OCI-LY7 (cell line): ENCODE measurements at regions not wholly inside any gene's neighbourhood (a gene's known extent, or its start where the extent isn't known, plus 50 kb on each side); places are given as distances from the start of the nearest gene placed in this dataset.

Experiments
- BruUV-seq: library from RNA; stranded (reverse); fragments of 400-500 nt; replicated peaks from 2 replicates; lab custom pipeline; 2021; lab: Mats Ljungman, UMichigan
- CTCF ChIA-PET: fragments of 300-600 bp; sonication (Branson Sonifier 250); formaldehyde crosslinking; loops from one replicate; lab custom pipeline; 2022; ENCODE audit warnings: antibody characterized with exemption; ENCODE audit not compliant: unreplicated experiment; lab: Charles Lee
- POLR2A ChIA-PET: fragments of 300-600 bp; sonication (Branson Sonifier 250); formaldehyde crosslinking; loops from one replicate; lab custom pipeline; 2022; ENCODE audit warnings: antibody characterized with exemption; lab: Charles Lee
- DNase-seq: peaks from one replicate; pipeline ENCODE4 v3.0.0-alpha.2; 2015; ENCODE audit warnings: low spot score
- H2AFZ ChIP-seq: fragments of 200-600 bp; sonication (generic), shearing (Covaris generic); 2 replicates; pipeline ENCODE4 v1.6.1; 2014; ENCODE audit warnings: mild to moderate bottlenecking, antibody characterized with exemption, low read length, moderate library complexity
- H3K27ac ChIP-seq: fragments of 200-600 bp; sonication (generic); 2 replicates; pipeline ENCODE4 v1.5.1; 2014; ENCODE audit warnings: mixed run types, low read depth, mild to moderate bottlenecking, moderate library complexity, low read length, inconsistent platforms; ENCODE audit not compliant: poor library complexity, severe bottlenecking
- H3K36me3 ChIP-seq: fragments of 200-600 bp; sonication (generic); 2 replicates; pipeline ENCODE4 v1.6.1; 2014; ENCODE audit warnings: mild to moderate bottlenecking, antibody characterized with exemption, low read length, moderate library complexity, mixed read lengths; ENCODE audit not compliant: insufficient read depth
- H3K4me1 ChIP-seq: fragments of 200-600 bp; sonication (generic); 2 replicates; pipeline ENCODE4 v1.5.1; 2014; ENCODE audit warnings: mild to moderate bottlenecking, low read length; ENCODE audit not compliant: insufficient read depth, poor library complexity, severe bottlenecking
- H3K4me2 ChIP-seq: fragments of 200-600 bp; sonication (generic); 2 replicates; pipeline ENCODE4 v1.6.1; 2014; ENCODE audit warnings: mild to moderate bottlenecking, low read length
- H3K4me3 ChIP-seq: fragments of 200-600 bp; sonication (generic); 2 replicates; pipeline ENCODE4 v1.5.1; 2014; ENCODE audit warnings: mild to moderate bottlenecking, low read depth, low read length; ENCODE audit not compliant: poor library complexity, severe bottlenecking
- H3K79me2 ChIP-seq: fragments of 200-600 bp; sonication (generic); 2 replicates; pipeline ENCODE4 v1.6.1; 2016; ENCODE audit warnings: low read depth, mild to moderate bottlenecking, low read length, moderate library complexity, mixed read lengths; ENCODE audit not compliant: insufficient read depth
- H3K9me2 ChIP-seq: fragments of 200-600 bp; sonication (generic); 2 replicates; pipeline ENCODE4 v1.6.1; 2016; ENCODE audit warnings: mild to moderate bottlenecking, low read length, mixed read lengths; ENCODE audit not compliant: insufficient read depth
- H3K9me3 ChIP-seq: fragments of 200-600 bp; sonication (generic); 2 replicates; pipeline ENCODE4 v1.6.1; 2014; ENCODE audit warnings: mild to moderate bottlenecking, mixed run types, low read length, mixed read lengths
- H4K20me1 ChIP-seq: fragments of 200-600 bp; sonication (generic); 2 replicates; pipeline ENCODE4 v1.6.1; 2014; ENCODE audit warnings: mild to moderate bottlenecking, antibody characterized with exemption, low read length, moderate library complexity, mixed read lengths; ENCODE audit not compliant: insufficient read depth
- CTCF ChIP-seq: fragments of 200-600 bp; sonication (generic); conservative IDR thresholded peaks from 2 replicates; pipeline ENCODE4 v1.5.1; 2014; ENCODE audit warnings: mild to moderate bottlenecking, antibody characterized with exemption, low read length, moderate library complexity, mixed read lengths
- EZH2phosphoT487 ChIP-seq: fragments of 200-600 bp; sonication (generic); IDR thresholded peaks from 2 replicates; pipeline ENCODE4 v1.6.1; 2018; ENCODE audit warnings: low read depth, borderline replicate concordance, mild to moderate bottlenecking, mixed run types, antibody characterized with exemption, low read length, moderate library complexity, mixed read lengths
- intact Hi-C: fragments of 100-400 bp; cut with micrococcal nuclease; formaldehyde crosslinking; loops from one replicate; pipeline ENCODE4 v1.10.0; 2022; ENCODE audit not compliant: unreplicated experiment

GRCh38 chr2:147083664-147084063, 761.2 kb upstream of the ACVR2A start:
- no peaks in the 10 kb centered on the region for H4K20me1 ChIP-seq
- no peak overlapping the region for H2AFZ ChIP-seq
- no peaks in the 10 kb centered on the region for H3K79me2 ChIP-seq
- no peak for DNase-seq
- ChIA-PET POLR2A (no interaction called here), CTCF (no interaction called here)
- H3K9me3 ChIP-seq, result no peaks in the 10 kb centered on the region
- no peak overlapping the region for H3K27ac ChIP-seq
- H3K4me2 ChIP-seq, result no peak overlapping the region
- H3K9me2 ChIP-seq, result no peaks in the 10 kb centered on the region
- H3K4me3 ChIP-seq, result no peak overlapping the region
- intact Hi-C loops, result loop anchor here (2.0 to 10.0 kb wide), 2 partner anchors 251 to 827 kb away; no protein-coding TSS in a partner anchor
- H3K36me3 ChIP-seq, result no peaks in the 10 kb centered on the region
- no peaks in the 10 kb centered on the region for H3K4me1 ChIP-seq
- no TSS peak for BruUV-seq
- no peak for TF ChIP-seq CTCF
- no peak for TF ChIP-seq EZH2phosphoT487

GRCh38 chr2:147082850-147083522, 761.8 kb upstream of the ACVR2A start:
- Histone ChIP-seq H3K4me3 (no peak overlapping the region), H3K4me2 (no peak overlapping the region), H3K27ac (no peak overlapping the region), H2AFZ (no peak overlapping the region), H4K20me1 (no peaks in the 10 kb centered on the region), H3K36me3 (no peaks in the 10 kb centered on the region), H3K79me2 (no peaks in the 10 kb centered on the region), H3K9me2 (no peaks in the 10 kb centered on the region), H3K4me1 (no peaks in the 10 kb centered on the region), H3K9me3 (no peaks in the 10 kb centered on the region)
- peak; percentile 44 for DNase-seq
- ChIA-PET CTCF (no interaction called here), POLR2A (no interaction called here)
- intact Hi-C loops, result loop anchor here (2.0 to 10.0 kb wide), 2 partner anchors 252 to 828 kb away; no protein-coding TSS in a partner anchor
- no TSS peak for BruUV-seq
- TF ChIP-seq CTCF (peak; percentile 93), EZH2phosphoT487 (no peak)

- intact Hi-C loops, result loop anchor here (2.0 to 10.0 kb wide), 2 partner anchors 253 to 829 kb away; no protein-coding TSS in a partner anchor
- no peak for DNase-seq
- Histone ChIP-seq H3K27ac (no peak overlapping the region), H2AFZ (no peak overlapping the region), H3K4me2 (no peak overlapping the region), H3K9me3 (no peaks in the 10 kb centered on the region), H3K79me2 (no peaks in the 10 kb centered on the region), H4K20me1 (no peaks in the 10 kb centered on the region), H3K4me1 (no peaks in the 10 kb centered on the region), H3K9me2 (no peaks in the 10 kb centered on the region), H3K36me3 (no peaks in the 10 kb centered on the region), H3K4me3 (no peak overlapping the region)
- CTCF ChIA-PET, result no interaction called here
- no peak for TF ChIP-seq CTCF
- no peak for TF ChIP-seq EZH2phosphoT487
- BruUV-seq, result no TSS peak
- POLR2A ChIA-PET, result no interaction called here
Measured at GRCh38 chr2:147081831-147082230, 763.0 kb upstream of the ACVR2A start.
